HG02678 (cell line): ENCODE measurements at regions not wholly inside any gene's neighbourhood (a gene's known extent, or its start where the extent isn't known, plus 50 kb on each side); places are given as distances from the start of the nearest gene placed in this dataset.

Source experiments
- ATAC-seq: cut with Tn5 transposase; IDR thresholded peaks from one replicate; pipeline ENCODE4 v1.9.1; 2021; ENCODE audit warnings: mild to moderate bottlenecking, moderate library complexity; ENCODE audit not compliant: unreplicated experiment

- ATAC-seq, result no peak
These were observed 811.1 kb downstream of the UQCRFS1 start for GRCh38 chr19:28401739-28402424.

DNA sequence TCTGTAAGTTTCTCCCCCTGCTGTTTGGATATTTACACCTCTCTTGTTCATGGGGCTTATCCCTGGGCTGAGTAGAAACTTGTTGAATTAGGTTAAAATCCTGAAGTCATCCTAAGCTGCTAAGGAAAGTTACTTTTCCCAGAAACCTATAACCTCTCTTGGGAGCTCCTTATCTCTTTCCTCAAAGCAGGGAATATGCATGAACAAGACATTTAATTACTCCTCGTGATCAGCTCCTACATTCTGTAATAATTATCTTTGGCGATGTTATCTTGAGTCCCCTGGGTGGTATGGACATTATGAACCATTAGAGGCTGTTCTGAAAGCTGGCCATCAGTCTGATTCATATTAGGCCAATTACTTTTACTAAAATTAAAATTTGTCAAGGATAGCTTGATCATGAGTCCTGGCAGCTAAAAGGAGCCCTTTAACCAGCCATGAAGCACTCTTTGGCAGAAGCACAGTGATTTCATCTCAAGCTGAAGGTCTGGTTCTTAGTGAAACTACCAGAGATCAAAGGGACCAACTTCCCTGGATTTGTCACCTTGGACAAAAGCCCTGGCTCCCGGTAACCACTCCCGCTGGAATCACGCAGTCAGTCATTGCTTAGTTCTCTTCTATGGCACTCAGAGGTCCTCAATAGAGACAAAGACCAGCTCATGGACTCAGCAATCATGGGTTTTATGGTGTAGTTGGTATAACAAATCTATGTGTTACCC lies 811.8 kb downstream of the UQCRFS1 start:
- no peak for ATAC-seq

GRCh38 chr19:28399187-28399586 lies 813.8 kb downstream of the UQCRFS1 start:
- ATAC-seq, result no peak

DNA sequence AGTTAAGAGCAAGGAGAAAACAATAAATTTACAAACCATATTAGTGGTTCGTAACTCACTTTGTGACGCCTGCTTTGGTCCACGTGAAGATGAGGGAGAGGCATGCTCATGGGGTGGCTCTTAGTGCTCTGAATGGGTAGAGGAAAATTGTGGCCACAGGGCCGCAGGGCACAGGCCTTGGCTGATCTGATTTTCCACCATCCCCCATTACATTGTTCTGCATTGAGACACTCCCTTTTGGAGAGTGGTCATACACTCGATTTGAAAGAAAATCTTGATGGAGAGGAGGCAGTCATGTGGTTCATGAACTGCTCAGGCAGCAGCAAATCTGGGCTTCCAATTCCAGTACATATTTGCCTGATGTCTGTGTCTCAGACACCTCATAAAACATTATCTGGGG lies 815.2 kb downstream of the UQCRFS1 start:
- ATAC-seq, result no peak

DNA sequence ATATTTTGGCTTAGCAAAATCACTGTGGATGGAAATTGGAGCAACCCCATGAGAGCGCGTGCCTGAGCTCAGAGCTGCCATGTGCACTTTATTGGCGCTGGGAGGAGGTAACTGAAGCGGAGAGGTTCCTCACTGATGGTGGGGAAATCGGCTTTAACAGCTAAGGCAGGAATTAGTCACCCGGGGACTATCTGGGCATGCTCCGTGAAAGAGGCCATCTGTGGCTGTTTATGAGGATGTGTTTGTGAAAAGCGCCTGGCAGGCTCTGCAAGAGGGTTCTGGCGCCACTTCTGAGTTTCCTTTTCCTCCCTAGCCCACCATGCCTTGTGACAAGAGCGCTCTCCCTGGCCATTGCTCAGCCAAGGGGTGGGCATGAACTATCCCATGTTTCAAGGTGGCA lies 815.6 kb downstream of the UQCRFS1 start:
- ATAC-seq, result no peak

GRCh38 chr19:28396287-28396831 lies 816.6 kb downstream of the UQCRFS1 start:
- ATAC-seq, result no peak

- no peak for ATAC-seq
These were observed 818.2 kb downstream of the UQCRFS1 start for GRCh38 chr19:28394725-28395124.

DNA sequence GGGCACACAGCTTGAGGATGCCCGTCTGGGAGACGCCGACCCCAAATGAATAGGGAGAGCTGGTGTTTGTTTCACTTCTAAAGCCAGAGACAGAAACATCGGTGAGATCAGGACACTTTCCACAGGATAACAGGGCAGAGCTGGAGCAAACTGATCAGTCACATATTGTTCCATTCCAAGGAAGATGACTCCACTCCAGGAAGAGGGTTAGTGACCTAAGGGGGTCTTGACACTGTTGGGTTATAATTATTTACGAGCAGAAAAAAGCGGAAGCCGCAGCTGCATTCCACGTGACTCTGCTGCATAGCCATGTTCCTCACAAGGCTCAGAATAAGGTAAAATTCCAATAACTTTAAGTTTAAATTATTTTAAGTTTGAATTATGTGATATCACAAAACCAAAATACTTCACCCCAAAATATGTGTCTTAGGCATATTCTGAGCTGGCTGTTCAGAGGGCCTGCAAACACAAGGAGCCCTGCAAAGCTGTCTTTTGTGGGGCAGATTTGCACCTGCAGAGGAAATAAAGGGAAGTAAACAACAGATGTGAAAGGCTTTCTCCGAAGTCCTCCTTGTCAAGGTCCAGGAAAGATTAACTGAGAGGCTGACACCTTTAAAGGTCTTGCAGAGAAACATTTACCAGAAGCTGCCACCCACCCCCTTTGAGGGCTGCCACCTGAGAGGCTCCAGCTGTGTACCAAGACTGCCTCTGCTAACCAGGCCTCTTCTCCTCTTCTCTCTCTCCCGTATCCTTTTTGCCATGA lies 819.2 kb downstream of the UQCRFS1 start:
- ATAC-seq, result peak; percentile 68

GRCh38 chr19:28388988-28389387 lies 824.0 kb downstream of the UQCRFS1 start:
- no peak for ATAC-seq

GRCh38 chr19:28387507-28387906 lies 825.4 kb downstream of the UQCRFS1 start:
- no peak for ATAC-seq

DNA sequence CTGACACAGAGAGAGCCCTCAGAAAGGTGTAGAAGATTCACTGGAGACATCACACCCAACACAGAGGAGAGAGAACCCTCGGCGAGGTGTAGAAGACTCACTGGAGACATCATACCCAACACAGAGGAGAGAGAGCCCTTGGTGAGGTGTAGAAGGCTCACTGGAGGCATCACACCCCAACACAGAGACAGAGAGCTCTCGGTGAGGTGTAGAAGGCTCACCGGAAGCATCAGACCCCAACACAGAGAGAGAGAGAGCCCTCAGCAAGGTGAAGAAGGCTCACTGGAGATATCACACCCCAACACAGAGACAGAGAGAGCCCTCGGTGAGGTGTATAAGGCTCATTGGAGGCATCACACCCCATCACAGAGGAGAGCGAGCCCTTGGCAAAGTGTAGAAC lies 826.5 kb downstream of the UQCRFS1 start:
- no peak for ATAC-seq

DNA sequence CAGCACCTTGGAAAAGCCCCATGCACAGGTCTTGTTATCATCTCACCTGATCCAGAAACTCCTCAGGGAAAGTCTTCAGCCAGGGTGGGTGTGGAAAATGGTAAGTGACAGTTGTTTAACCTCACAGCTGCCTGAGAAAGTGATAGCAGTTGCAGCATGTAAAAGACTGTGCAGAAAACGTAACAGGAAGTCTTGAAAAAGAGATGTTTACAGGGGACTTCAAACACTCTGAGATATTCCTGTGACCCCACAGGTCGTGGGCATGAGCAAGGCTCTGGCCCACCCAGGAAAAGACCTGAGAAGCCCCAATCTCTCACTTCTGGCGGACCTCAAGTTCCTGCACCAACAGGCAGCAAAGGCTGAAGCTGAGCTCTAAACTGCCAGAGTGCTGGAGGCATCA lies 826.9 kb downstream of the UQCRFS1 start:
- no peak for ATAC-seq

GRCh38 chr19:28377077-28377476 lies 835.9 kb downstream of the UQCRFS1 start:
- ATAC-seq, result no peak

- no peak for ATAC-seq
These were observed 838.0 kb downstream of the UQCRFS1 start for GRCh38 chr19:28374971-28375370.

GRCh38 chr19:28372576-28373247 lies 840.2 kb downstream of the UQCRFS1 start:
- ATAC-seq, result no peak

GRCh38 chr19:28367146-28367545 lies 845.8 kb downstream of the UQCRFS1 start:
- no peak for ATAC-seq

- ATAC-seq, result no peak
These were observed 849.7 kb downstream of the UQCRFS1 start for GRCh38 chr19:28363254-28363653.

- no peak for ATAC-seq
These were observed 853.2 kb downstream of the UQCRFS1 start for GRCh38 chr19:28359431-28360414.

DNA sequence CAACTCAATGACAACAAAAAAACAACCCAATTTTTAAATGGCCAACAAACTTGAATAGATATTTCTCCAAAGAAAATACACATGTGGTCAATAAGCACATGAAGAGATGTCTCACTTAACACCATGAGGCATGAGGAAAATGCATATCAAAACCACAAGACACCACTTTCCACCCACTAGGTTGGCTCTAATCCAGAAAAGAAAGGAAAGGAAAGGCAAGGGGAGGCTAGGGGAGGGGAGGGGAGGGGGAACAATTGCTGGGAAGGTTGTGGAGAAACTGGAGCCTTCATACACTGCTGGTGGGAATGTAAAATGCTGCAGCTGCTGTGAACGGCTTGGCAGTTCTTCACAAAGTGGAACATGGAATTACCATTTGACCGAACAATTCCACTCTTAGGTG lies 854.3 kb downstream of the UQCRFS1 start:
- no peak for ATAC-seq

GRCh38 chr19:28351761-28352160 lies 861.2 kb downstream of the UQCRFS1 start:
- ATAC-seq, result no peak
